HG03175 (cell line): ENCODE measurements at regions not wholly inside any gene's neighbourhood (a gene's known extent, or its start where the extent isn't known, plus 50 kb on each side); places are given as distances from the start of the nearest gene placed in this dataset.

Experiments used
- ATAC-seq: cut with Tn5 transposase; IDR thresholded peaks from one replicate; pipeline ENCODE4 v1.9.1; 2021; ENCODE audit warnings: mild to moderate bottlenecking, moderate library complexity; ENCODE audit not compliant: unreplicated experiment

DNA sequence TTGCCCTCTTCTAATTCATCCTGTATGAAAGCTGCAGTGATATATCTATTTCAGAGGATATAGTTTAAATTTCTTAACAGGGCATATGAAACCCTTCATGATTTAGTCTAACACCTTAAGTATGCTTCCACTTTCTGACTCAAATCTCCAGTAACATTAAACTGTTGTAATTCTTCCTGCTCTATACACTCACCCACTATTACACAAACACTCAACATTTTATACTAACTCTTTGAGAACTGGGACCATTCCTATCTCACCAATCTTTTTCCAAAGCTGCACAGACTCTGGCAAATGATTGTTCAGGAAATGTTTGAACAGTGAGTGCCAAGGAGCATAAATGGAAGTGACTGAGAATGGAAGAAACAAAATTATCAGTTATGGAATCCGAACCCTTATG is 560.4 kb upstream of the DPPA4 start:
- ATAC-seq, result no peak

DNA sequence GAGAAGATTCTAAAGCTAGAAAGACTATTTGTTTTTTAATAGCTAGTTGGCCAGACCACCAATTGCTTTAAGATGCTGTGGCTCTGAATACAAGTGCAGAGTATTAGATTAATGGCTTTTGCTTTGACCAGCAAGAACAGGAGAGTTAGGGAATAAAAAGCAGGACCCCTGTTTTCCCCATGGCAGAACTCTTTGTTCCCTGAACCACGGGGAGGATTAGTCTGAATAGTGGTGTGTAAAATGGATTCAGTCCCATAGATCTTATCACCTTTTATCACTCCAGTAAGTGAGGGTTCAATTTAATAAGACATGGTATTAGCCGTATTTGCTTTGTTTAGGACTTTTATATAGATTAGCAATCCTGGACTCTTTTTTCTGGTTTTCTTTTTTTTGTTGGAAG is 562.6 kb upstream of the DPPA4 start:
- no peak for ATAC-seq

DNA sequence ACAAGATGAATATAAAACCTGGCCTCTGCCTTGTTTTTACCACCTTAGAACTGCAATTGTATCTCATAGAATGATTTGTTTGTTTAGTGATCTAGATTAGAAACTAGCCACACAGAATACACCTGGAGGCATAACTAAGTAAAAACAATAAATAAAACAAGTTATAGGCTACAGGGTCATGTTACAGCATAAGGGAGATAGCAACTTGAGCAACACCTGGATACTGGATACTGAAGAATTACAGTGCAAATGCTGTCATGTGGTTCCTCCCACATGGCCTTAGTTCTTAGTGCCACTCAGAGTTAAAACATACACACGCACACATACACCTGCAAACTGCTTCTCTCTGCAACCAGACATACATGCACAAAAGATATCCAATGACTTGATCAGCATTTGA is 563.4 kb upstream of the DPPA4 start:
- ATAC-seq, result no peak

DNA sequence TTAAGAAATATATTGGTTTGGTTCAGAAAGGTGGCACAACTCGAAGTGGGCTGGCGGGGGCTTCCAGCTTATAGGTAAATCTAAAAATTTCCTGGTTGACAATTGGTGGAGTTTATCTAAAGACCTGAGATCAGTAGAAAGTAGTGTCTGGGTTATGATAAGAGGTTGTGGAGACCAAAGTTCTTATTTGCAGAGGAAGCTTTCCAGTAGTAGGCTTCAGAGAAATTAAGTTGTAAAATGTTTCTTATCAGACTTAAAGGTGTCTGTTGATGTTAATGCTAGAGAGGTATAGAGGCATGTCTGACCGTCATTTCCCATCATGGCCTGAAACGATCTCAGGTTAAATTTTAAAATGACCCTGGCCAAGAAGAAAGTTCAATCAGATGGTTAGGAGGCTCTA is 565.2 kb upstream of the DPPA4 start:
- no peak for ATAC-seq

DNA sequence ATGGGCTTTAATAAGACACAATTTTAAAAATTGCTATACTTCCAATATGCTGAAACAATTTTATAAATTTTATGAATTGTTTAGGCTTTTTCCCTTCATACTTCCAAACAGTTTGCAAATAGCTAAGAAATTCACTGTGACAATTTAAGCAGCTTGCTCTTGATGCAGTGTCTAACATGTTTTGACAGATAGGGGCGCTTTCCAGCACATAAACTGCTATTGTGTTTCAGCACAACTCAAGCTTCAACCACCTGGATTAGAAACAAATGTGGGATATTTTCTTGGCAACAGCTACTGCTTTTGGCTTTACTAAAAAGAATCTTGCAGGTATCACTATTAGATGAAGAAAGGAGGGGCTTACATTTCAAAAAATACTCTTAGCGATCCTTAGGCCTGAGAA is 565.8 kb upstream of the DPPA4 start:
- ATAC-seq, result no peak

DNA sequence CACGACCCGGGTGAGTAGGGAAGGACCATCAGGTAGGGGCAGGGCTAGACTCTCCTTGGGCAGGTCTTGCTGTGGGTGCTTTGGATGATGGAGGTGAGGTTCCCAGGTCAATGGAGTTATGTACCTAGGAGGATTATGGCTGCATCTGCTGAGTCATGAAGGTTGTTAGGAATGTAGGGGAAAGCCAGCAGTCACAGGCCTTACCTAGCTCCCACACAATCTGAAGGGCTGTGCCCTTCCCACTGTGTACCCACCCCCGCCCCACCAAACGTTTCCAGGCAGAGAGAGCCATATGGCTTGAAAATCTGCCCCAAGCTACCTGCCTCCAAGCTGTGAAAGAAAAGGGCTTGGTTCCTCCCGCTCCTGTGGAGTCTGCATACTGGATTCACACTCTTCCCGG is 573.4 kb upstream of the DPPA4 start:
- ATAC-seq, result no peak

DNA sequence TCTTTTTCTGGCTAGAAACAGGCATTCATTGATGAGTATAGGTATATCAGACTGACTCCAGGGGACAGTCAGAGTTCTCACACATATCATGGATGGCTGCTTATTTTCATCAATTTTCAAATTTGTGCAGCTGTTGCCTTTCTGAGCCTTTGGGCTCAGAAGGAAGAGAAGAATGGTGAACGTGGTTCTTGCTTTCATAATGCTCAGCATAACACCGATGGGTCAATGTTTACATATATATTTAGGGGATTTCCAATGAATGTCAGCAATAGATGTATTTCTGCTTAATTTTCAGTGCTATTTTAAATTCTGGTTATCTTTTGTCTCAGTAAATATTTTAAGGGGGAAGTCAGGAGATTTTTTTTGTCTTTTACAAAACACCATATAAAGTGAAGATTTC is 581.4 kb upstream of the DPPA4 start:
- no peak for ATAC-seq

DNA sequence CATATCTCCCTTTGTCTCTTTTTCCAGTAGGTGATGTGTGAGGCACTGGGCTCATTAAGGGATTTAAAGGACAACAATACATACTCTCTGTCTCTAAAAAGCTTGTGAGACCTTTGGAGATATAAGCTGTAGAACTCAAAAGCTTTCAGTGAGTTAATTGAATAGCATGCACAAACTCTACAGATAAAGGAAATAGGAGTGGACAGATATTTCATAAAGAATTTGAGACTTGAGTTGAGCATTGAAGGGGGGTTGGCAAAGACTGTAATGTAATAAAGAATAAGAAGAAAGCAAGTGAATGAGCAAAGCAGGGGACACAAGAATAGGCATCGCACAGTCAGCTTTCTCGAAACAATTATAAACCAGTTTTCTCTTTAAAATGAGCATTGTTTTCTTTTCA is 583.4 kb upstream of the DPPA4 start:
- no peak for ATAC-seq

DNA sequence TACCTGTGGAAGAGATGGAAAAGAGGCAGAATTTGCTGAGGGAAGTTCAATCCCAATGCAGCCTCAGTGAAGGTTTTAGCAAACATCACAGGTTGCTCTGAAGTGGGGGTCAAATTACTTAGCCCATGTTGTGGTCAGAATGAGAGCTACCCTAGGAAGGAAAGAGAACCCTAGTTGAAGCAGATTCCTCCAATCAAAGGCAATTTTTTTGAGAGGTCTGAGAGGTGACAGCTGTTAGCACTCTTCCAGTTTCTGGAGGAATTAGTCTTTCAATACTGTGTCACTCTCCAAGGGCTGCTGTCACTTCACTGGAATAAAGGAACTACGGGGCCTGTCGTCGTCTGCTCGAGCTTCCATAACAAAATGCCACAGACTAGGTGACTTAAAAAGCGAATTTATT is 584.2 kb upstream of the DPPA4 start:
- no peak for ATAC-seq

DNA sequence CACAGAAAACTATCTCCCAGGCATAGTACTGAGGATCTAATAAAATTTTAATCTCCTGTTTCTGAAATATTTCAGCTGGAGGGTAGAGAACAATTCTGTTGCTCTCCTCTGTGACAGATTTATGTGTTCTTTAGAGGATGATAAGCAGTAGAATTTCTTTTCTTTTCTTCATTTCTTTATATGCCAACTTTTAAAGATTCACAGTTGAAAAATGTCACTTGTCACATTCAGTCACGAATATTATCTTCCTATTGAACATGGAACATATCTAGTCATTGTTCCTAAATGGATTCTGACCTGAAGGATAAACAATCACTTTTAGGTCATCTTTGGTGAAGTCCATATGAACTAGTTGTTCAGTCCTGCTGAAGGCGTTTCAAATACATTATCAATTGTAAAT is 585.5 kb upstream of the DPPA4 start:
- no peak for ATAC-seq

DNA sequence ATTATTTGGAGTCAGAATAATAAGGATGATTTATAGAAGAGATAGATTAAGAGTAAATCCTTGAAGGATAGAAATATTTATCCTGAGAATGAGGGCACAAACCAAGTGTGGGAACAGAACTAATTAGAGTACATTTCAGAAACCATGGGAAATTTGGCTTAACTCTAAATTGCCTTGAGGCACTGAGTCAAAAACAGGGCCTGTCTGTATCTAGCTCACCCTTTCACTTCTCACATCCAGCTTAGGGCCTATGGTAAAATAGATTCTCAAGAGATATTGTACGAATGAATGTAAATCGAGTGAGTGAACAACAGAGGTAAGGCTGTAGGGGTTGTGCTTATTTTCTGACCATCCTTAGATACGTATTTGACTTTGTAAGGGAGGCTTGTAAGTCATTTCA is 586.1 kb upstream of the DPPA4 start:
- no peak for ATAC-seq

DNA sequence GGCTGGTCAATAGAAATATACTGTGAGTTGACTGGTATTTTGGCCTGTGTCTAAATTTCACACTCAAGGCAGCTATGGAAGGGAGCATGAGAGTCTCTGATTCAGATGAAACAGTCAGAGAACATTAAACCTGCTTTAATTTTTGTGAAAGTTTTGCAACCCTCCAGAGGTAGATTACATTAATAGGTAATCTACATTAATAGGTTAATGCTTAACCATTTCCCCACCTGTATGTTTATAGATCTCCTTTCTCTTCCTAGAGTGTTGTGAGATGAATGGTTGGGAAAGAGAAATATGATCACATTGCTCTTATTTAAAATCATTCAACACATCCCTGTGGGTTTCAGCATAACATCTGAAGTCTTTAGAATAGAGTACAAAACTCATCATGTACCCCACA is 586.9 kb upstream of the DPPA4 start:
- ATAC-seq, result no peak

DNA sequence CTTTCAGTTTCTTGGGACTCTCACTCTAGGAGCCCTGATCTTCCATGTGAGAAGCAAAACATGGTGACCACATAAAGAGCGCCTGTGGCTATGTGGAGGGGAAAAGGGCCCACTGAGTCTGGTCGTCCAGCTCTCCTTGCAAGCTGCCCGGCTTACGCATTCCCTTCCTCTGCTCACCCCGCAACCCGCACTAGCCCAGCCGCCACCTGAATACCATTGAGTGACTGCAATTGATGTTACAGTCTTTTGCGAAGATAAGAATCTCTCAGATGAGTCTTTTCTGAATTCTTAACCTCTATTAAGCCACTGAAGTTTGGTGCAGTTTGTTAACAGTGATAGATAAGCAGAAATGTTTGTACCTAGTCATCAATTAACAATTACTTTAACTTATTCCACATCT is 589.0 kb upstream of the DPPA4 start:
- no peak for ATAC-seq

DNA sequence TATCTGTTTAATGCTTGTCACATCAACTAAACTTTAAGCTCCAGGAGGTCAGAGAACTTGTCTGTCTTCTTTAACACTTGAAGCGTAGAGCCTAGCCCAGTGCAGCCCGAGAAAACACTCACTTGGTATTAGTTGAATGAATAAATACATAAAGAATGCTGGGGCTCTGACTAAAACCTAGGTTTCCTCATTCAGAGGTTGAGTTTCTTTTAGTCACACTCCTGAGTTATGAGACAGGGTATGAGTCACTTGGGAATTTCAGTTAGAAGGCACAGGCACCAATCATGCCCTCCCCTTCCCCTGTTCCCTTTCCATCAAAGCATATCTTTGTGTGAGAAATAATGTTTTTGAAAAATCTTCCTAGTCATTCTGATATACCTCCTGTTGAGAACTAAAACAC is 589.8 kb upstream of the DPPA4 start:
- ATAC-seq, result no peak

DNA sequence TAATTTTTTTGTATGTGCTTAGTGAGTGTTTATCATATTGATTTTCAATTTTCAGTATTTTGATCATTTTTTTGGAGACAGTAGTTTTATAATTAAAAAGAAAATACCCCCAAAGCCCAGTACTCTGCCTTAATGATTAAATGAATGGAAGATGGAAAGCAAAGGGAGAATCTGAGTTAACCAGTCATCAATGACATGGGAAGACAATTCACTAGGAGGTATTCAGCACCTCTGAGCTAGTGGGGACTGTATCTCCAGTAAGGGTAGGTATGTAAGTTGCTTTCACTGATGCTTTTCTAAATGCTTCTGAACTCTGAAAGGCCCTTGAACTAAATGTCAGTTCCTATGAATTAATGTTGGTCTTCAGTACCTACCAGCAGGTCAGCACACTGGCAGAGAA is 590.4 kb upstream of the DPPA4 start:
- ATAC-seq, result no peak

DNA sequence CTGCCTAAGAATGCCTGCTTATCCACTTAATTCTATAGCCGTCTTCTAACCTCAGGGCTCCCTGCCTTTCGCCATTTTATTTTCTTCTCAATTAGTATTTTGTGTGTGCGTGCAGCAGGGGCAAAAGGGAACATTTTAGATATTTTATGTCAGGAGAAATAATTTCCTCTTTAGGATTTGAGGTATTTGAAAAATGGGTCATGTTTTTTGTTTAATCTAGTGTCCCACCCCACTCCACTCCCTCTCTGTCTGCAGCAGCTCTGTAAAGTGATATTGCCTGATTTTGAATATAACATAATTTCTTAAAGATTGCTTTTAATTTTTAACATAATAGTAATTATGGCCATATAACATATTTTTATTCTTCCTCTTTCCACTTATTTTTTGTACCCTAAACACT is 593.2 kb upstream of the DPPA4 start:
- no peak for ATAC-seq

DNA sequence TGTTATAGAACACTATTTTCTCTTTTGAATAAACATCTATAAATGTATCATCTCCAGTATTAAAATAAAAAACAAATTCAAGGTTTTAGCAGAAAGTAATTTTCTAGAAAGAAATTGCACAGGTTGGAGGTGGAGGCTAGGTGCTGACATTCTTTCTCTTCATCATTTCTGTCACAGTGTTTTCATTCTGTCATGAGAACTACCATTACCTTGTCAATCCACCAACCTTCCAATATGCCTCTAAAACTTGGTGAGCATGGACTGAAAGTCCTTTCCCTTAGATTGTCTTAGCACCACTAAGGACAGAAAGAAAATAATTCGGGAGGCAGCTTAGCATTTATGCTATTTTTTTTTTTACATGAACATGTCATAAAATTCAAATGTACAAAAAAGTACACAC is 596.2 kb upstream of the DPPA4 start:
- ATAC-seq, result no peak

DNA sequence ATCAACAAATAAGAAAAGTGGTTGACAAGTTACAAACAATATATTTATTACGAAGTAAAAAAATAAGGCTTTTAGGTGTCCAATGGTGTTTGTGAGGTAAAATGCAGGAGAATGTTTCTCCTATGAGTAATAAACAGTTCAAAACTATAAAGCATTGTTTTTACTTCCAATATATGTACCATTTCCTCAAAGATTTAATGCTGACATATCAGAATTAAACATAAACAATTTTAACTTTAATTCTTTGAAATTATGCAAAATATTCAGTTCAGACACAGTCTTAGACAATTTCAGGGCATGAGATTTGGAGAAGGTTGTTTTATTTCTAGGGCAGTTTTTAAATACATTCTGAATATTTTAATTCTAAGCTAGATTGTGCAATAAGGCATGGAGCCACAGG is 602.5 kb upstream of the DPPA4 start:
- no peak for ATAC-seq

DNA sequence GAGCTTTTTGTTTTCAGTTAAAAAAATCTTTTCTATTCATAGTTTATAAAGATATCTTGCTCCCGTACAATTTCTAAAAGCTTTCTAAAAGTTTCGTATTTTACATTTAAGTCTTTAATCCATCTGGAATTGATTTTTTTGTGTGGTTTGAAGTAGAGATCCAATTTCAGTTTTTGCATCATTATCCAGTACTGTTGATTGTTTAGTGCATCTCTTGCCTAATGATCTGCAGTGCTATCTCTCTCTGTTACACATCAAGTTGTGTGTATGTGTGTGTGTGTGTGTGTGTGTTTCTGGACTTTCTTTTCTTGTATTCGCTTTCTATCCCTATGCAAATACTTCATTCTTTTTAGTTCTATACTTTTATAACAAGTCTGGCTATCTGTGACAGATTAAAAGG is 605.8 kb upstream of the DPPA4 start:
- ATAC-seq, result no peak

DNA sequence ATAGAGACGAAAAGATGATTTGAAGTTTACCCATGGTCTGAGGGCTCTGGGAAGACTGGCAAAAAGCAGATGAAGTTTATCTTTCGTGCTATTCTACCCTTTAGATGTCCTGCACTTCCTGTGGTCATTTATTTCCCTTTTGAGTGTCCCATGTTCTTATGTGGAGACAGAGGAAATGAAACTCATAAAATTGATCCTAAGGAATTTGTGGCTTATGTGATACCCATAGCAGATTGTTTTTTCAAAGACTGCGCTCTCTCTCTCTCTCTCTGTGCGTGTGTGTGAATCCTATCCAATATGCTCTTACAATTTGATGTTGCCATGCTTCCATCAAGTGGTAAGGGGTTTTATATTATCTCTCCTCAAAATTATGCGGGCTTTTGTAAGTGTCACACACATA is 607.5 kb upstream of the DPPA4 start:
- no peak for ATAC-seq

DNA sequence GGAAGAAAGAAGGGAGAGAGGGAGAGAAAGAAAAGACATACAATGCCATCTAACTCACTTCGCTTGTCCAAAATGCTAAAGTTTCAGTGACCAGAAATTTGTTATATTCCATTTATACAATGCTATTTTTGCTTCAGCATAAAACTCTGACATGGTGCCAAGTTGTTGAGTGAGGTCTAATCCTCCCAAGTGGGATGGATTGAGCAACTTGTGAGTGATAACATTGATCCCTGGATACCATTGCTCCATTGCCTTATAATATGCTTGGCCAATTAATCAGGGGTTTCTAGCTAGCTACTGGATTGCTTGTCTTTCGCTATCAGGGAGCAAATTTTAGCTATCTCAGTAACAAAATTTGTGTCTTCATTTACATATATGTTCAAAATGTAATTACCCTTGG is 615.6 kb upstream of the DPPA4 start:
- ATAC-seq, result no peak

DNA sequence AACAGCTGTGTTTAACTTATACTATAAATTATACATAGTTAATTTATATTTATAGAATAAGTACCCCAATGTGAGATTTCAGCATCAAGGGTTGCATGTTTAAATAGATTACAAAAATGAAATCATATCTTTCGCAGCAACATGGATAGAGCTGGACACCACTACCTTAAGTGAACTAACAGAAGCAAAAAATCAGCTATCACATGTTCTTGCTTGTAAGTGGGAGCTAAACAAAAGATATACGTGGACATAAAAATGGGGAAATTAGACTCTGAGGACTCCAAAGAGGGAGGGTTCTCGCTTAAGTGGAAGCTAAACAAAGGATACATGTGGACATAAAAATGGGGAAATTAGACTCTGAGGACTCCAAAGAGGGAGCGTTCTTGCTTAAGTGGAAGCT is 626.5 kb upstream of the DPPA4 start:
- no peak for ATAC-seq

DNA sequence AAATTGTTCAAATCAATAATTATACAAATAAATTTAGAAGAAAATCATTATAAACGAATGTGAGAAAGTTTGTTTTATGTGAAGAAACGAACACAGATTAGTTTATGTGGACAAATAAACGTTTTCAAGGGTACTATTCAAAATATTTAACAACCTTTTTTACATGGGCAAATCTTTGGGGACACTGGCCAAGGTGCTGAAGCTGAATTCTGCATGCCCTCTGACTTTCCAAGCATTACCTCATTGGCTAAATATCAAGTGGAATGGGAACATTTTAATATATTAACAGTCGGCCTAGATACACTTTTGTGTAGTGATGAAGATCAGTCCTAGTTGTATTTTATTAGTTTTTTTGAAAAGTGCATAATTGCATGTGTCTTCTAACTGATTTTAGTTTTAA is 636.4 kb upstream of the DPPA4 start:
- no peak for ATAC-seq

DNA sequence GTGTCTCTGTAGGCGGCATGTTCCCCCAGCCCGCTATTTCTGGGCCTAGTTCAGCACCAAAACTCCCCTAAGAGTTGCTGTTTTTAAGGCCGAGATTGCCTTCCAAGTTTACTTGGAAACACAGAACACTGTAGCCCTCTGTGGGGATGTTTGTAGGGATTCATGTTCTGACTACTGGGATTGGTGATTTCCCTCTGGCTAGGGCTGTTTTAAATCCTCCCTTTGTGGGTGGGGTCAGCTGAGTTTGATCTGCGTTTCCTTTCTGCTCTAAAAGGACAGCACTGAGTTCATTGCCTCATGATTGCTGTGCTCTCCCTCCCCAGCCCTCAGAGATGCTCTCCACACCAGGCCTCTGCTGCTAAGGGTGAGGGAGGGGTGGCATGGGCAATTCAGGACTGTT is 640.6 kb upstream of the DPPA4 start:
- no peak for ATAC-seq
